Retina (tissue), 1 donor: ENCODE measurements at regions not wholly inside any gene's neighbourhood (a gene's known extent, or its start where the extent isn't known, plus 50 kb on each side); places are given as distances from the start of the nearest gene placed in this dataset.
"Not testable (repeated sequence)": the region's sequence is repeated elsewhere in the genome, so short reads cannot be mapped to it uniquely, and the experiment has no call there.

ENCODE experiments used
- DNase-seq: peaks from one replicate; pipeline ENCODE4 v3.0.0-alpha.2; 2016

DNA sequence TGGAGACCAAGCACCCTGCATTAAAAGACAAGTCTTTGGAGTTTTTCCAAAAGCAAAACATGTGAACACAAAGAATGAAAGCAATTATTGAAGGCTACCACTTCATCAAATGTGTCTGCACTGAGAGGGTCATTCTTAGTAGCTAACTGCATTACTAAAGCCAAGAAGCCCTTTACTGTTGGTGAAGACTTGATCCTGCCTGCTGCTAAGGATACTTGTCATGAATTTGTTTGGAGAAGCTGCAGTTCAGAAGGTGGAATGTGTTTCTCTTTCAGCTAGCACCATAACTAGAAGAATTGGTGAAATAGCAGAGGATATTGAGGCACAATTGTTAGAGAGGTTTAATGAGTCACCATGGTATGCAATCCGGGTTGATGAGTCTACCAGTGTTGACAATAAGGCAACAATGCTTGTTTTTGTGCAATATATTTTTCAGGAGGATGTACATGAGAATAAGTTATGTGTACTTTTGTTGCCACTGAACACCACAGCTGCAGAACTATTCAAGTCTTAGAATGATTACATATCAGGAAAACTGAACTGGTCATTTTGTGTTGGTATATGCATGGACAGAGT, 457.3 kb upstream of the ISX start:
- DNase-seq, result no peak

DNA sequence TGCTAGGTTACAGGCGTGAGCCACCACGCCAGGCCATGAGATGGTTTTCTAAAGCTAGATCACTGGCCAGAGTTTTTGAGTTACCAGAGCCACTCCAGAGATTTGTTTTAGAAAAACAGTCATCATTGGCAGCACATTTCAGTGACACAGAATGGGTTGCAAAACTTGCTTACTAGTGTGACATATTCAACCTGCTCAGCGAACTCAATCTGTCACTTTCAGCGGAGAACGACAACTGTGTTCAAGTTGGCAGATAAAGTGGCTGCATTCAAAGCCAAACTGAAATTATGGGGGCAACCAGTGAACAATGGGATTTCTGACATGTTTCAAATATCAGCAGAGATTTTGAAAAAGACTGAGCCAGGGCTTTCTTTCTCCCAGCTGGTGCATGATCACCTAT, 456.3 kb upstream of the ISX start:
- no peak for DNase-seq

DNA sequence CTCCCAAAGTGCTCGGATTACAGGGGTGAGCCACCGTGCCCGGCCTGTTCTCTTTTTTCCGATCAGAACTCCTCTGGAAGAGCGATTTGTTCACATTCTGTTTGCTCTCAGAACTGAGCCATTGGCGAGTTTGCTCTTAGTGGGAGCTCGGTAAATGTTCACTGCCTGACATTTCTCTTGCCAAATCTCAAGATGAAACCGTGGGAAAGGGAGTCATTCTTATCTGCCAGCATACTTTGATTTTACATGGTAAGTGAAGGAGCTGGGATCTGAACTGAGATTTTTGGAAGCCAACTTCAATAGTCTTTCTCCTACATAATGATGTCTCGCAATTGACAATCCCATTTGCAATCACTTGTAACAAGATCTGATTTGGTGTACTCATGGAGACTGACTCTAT, 445.8 kb upstream of the ISX start:
- DNase-seq, result no peak

DNA sequence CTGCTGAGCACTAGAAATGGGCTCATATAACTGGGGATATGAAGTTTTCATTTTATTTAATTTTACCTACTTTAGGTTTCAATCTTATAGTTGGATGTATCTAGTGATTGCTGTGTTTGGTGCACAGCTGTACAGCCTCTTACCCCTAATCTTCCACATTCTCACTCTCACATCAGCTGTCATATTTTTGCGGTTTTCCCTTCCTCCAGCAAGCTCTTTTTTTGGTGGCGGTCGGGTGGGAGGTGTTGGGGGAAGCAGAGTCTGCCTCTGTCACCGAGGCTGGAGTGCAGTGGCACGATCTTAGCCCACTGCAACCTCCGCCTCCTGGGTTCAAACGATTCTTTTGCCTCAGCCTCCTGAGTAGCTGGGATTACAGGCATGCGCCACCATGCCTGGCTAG, 445.1 kb upstream of the ISX start:
- DNase-seq, result no peak

DNA sequence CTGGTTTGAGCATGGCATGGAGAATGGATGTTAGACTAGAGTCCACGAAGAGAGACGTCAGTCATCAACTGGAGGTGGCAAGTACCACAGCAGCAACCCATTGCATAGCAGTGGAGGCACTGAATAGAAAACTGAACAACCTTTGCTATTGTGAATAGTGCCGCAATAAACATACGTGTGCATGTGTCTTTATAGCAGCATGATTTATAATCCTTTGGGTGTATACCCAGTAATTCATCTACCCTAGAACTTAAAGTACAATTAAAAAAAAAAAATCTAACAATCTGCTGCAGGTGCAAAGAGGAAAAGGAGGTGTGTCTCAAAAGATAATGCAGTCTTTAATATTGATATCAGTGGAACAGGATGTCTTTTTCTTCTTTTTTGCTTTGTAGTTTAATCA, 443.4 kb upstream of the ISX start:
- DNase-seq, result no peak

DNA sequence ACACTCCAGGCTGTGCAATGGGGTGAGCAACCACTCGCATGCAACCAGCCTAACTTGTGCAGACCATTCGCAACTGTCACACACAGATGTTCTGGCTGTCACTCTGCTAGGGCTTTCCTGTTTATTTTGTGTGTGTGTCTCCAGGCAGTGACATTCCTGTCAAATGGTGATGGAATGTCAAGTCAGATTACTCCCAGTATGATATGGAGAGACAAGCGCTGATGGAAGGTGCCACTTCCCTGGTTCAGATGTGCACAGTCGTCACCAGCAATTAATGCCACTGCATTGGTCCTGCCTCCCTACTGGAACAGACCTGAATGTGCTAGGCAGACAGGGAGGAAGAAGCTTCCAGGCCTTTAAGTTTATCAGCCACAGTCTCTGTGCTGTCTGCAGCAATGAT, 442.4 kb upstream of the ISX start:
- DNase-seq, result peak; percentile 28

DNA sequence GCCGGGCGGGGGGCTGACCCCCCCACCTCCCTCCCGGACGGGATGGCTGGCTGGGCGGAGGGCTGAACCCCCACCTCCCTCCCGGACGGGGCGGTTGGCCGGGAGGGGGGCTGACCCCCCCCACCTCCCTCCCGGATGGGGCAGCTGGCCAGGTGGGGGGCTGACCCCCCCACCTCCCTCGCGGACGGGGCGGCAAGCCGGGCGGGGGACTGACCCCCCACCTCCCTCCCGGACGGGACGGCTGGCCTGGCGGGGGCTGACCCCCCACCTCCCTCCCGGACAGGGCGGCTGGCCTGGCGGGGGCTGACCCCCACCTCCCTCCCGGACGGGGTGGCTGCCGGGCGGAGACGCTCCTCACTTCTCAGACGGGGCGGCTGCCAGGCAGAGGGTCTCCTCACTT, 440.1 kb upstream of the ISX start:
- not testable (repeated sequence) for DNase-seq

DNA sequence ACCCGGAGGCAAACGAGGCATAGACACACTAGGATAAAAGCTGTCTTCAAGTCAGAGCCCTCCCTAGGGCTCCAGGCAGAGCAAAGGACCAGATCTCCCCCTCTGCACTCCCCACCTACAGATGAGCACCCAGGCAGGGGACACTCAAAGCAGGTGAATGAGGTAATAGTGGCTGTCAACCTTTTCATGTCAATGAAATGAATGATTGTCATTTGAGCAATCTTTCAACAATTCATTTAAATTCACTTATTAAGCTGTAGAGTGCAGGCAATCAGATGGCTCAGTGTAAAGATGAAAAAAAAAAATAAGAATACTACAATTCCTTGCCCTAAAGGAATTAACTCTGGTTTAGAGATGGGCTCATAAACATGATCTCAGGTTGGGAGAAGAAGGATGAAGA, 427.8 kb upstream of the ISX start:
- DNase-seq, result no peak

DNA sequence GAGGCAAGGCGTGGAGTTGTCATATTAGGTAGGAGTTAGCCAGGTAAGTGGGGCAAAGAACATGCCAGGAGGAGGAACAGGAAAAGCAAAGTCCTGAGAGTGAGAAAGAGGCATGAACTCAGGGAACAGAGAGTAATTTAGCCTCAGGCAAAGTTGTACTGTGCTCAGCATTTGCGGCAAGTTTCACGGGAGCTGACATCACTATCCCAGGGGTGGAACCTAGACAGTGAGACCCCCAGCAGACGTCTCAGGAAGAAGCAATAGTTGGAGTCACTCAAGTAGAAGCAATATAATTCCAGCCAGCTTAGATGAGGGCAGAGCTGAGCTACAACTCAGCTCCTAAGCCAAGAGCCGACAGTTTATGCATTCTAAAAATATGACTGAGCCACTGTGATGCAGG, 426.0 kb upstream of the ISX start:
- DNase-seq, result no peak

DNA sequence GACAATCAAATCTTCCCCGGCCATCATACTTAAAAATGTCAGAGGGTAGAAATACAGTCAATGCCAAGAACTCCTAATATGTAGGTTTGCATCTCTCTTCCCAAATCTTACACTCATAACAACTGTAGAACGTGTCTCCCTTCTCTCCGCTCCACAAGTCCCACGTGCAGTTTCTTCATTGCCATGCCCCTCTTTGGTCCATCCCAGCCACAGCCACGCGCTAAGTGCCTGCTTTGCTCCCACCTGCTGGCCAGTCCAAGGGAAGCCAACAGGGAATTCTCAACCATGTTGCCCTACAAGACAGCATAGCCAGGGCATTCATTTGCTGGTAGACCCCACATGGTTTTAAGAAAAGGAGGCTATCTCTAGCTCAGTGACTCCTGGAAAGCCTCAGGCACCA, 420.6 kb upstream of the ISX start:
- DNase-seq, result no peak

DNA sequence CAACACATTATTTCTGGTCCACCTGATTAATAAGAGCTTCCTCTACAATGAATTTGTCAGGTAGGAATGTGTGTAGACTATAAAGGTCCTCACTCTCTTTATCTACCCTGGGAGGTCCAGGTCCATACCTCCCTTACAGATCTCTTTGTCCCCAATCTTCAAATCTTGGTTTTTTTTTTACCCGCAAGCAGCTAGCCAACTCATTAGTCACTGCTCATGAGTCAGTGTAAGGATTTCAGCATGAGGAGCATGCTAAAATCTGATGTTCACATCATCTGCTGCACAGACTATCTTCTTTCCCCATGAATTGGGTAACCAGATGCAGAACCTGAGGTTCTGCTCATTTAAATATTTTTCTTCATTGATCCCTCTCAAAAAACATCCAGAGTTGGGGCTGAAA, 397.0 kb upstream of the ISX start:
- DNase-seq, result no peak

DNA sequence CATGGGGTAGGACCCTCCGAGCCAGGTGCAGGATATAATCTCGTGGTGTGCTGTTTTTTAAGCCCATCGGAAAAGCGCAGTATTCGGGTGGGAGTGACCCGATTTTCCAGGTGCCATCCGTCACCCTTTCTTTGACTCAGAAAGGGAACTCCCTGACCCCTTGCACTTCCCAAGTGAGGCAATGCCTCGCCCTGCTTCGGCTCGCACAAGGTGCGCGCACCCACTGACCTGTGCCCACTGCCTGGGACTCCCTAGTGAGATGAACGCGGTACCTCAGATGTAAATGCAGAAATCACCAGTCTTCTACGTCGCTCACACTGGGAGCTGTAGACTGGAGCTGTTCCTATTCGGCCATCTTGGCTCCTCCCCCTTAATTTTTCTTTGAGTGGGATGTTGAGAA, 382.9 kb upstream of the ISX start:
- DNase-seq, result not testable (repeated sequence)

DNA sequence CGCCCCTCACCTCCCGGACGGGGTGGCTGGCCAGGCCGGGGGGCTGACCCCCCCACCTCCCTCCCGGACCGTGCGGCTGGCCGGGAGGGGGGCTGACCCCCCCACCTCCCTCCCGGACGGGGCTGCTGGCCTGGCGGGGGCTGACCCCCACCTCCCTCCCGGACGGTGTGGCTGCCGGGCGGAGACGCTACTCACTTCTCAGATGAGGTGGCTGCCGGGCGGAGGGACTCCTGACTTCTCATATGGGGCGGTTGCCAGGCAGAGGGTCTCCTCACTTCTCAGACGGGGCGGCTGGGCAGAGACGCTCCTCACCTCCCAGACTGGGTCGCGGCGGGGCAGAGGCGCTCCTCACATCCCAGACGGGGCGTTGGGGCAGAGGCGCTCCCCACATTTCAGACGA, 381.7 kb upstream of the ISX start:
- DNase-seq, result not testable (repeated sequence)

DNA sequence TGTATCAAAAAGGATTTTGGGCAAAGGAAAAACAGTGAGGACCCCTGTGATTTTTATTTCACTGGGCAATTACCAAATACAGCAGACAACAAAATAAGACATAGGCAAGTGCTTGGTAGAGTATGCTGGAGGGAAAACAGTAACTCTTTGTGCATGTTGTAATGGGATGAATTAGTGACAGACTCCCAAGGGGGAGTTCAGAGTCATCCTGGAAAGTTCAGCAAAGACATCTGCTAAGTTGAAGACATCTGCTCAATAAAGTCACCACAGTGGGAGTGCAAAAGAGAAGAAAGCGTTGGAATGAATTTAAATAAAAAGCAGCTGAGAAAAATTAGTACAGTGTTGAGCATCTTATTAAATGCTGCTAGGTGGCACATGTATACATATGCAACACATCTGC, 378.8 kb upstream of the ISX start:
- no peak for DNase-seq

DNA sequence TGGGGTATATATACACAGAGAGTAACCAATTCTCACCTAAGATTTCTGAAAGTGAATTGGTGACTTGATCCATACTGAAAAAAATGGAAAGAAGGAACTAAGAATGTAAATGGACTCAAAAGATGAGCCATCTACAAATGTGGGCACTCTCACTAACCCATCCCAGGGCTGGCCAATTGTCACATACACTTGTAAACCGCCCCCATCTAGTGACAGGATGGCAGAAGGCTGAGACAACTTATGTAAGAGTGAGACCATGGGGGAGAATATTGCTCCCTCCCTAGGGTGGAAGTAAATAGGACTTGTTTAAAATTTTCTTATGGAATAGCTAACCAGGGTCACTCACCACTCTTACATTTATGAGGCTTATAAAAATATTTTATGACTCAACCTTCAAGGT, 377.1 kb upstream of the ISX start:
- no peak for DNase-seq

DNA sequence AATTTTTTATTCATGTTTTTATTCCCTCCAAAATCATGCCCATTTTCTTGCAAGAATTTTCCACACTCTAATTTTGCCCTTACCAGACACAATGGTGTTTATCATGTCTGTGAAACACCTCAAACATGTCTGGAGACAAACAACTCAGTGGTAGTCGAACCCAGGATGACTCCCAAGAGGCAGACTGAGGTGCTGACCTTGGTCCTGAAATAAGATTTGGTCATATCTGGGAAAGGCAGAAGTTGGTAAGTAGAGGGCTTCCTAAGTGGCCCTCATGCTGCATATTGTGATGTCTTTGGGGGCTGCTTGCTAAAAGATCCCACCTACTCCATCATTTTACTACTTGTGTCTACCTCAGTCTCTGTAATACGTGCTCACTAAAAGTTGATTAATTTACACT, 369.4 kb upstream of the ISX start:
- DNase-seq, result no peak

DNA sequence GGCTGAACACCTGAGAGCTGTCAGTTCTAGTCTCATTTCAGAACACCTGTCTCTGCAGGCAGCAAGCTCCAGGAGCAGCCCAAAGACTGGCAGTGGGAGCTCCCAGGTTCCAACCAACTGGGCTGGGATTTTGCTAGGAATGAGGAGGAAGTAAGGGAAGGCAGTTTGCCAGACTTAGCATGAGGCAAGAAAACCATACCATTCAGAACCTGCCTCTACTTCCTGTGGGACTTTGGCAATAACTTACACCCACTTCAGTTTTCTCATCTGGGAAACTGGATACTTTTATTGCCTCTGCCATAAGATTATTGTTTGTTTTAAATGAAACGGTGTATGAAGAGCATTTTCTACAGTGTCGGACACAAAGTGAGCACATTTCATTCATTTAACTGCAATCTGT, 363.7 kb upstream of the ISX start:
- DNase-seq, result no peak

DNA sequence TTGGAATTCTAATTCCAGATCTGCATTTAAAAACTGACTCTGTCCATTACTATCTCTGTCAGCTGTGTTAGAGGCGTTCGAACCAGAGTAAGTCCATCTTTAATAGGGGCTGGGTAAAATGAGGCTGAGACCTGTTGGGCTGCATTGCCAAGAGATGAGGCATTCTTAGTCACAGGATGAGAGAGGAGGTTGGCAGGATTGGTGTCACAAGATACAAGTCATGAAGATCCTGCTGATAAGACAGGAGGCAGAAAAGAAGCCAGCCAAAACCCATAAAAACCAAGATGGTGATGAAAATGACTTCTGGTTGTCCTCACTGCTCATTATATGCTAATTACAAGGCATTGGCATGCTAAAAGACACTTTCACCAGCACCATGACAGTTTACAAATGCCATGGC, 356.3 kb upstream of the ISX start:
- no peak for DNase-seq

DNA sequence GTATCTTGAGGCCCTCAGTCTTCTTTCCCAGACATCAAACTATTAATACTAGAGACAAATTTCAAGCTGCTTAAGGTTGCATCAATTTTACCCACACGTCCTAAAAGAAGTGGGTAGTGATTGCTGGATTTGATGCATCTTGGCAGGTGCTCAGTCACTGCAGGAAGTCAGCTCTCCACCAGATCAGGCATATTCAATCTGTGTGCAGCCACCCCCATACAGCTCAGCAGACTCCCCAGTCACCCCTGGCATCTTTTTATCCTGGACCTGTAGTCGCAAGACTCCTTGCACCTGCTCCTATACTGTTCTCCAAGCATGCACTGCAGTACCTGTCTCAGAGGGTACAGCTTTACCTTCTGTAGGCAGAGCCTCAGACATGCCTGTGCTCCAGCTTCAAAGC, 343.1 kb upstream of the ISX start:
- no peak for DNase-seq

DNA sequence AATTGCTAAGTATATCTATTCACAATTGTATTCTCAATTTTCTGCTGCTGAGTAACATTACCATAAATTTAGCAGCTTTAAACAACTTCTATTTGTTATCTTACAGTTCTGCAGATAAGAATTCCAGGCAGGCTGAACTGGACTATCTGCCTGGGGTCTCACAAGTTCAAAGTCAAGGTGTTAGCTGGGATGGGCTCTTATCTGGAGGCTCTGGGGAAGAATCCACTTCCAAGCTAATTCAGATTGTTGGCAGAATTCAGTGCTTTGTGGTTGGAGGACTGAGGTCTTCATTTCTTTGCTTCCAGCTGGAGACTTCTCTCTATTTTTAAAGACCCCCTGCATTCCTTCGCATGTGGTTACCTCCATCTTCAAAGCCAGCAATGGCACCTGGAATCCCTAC, 329.9 kb upstream of the ISX start:
- no peak for DNase-seq

DNA sequence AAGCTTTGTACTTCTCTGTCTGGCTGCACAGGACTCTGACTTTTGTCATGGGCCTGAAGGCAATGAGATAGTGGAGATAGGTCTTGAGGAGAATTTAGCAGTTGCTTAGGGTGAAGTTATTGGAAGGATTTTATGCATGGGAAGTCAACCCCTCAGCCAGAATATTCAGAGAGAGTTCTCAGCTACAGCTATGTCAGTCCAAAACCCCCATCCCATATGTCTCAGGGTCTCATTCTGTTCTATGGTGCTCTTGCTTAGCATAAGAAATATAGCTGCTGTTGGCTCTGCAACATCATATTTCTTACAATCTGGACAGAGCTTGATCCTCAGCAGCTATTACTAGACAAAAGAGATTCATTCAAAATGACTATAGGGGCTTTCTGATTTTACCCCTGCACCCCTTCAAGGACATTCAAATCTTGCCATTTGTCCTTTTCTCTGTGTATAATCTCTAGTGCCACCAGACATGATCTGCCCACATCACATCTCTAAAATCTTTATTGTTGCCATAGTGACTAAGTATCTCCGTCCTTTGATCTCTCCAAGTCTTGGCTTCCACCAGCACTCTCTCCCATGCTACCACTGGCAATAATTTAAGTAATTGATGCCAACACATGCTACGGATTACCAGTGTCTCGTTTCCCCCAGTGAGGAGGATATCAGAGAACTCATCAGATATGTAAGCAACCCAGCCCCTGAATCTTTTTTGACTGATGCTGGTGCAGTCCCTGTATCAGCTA, 327.1 kb upstream of the ISX start:
- DNase-seq, result no peak

DNA sequence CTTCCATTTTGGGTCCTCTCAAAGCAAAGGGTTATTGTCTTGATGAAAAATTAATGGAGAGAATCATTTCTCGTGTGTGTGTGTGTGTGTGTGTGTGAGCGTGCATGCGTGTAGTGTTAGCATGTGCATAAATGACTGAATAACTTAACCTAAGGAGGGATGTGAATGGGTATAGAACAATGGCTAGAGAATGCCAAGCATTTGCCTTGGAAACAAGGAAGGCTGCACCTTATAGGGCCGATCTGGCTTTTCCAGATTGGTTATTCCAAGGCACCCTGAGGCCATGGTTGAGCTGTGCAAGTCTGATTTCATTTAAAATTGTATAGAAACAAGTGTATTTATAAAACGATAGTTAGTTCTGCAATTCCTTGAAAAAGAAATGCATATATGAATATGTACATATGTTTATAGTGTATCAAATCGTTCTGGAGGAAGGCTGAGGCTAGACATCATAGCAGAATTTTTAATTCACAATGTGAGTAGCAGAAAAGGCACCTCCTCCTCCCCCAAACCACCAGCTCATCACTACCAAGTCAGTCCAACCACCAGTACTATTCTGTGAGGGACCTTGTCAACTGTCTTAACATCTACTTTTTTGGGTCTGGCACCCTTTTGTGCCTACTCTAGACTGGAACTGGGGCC, 322.7 kb upstream of the ISX start:
- DNase-seq, result no peak

DNA sequence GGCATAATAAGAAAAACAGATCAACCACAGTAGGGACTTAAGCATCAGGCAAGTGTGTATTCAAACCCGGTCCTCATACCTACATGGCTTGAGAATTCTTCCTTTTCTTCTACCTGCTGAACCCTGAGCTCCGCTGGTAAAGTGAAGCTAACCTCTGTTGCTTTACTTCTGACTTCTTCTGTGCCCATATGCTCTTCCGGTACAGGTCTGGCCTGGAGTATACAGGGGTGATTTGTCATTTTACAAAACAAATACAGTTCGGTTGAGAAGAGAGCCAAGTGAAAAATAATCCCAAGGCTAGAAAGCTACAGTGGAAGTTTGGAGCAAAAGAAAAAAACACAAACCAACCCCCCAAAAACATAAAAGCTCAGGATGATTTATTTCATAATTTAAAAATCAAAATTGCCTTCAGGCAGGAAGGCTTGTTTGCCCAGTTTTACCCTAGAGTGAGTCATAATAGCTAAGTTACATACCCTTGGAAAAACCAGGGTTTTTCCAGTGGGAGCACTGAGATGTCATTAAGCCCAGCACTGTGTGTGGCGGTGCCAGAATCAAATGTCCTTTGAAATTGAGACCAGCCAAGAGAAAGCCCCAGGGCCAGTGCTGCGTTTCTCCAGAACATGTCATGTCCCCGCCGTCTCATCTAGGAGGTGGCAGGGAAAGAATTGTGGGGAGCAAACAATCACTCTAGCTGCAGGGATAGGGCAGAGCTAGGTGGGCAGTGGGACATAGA, 305.5 kb upstream of the ISX start:
- DNase-seq, result no peak

DNA sequence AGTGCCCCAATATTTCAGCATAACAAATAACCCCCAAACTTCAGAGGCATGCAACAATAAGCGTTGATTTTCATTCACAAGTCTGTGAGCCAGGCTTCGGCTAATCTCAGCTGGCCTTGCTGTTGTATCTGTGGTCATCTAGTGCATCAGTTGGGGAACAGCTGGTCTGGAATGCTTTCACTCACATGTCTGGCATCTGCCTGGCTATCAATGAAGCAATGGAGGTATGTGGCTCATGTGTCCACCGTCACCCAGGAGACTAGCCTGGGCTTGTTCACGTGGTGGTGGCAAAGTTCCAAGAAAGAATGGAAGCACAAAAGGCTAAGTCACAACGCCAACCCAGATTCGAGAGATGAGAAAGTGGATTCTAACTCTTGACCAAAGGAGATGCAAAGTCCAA, 304.8 kb upstream of the ISX start:
- DNase-seq, result no peak
